Activated CD4-positive, alpha-beta T cell treated with anti-CD3 and anti-CD28 coated beads, Interleukin-2, amount 50 U/mL, for 4 hours (primary cell): ENCODE measurements at regions not wholly inside any gene's neighbourhood (a gene's known extent, or its start where the extent isn't known, plus 50 kb on each side); places are given as distances from the start of the nearest gene placed in this dataset.
"Not testable (repeated sequence)": the region's sequence is repeated elsewhere in the genome, so short reads cannot be mapped to it uniquely, and the experiment has no call there.

Experiments
- DNase-seq, 2 experiments: peaks; one replicate each; pipeline ENCODE4 v3.0.0-alpha.2; 2020

DNA sequence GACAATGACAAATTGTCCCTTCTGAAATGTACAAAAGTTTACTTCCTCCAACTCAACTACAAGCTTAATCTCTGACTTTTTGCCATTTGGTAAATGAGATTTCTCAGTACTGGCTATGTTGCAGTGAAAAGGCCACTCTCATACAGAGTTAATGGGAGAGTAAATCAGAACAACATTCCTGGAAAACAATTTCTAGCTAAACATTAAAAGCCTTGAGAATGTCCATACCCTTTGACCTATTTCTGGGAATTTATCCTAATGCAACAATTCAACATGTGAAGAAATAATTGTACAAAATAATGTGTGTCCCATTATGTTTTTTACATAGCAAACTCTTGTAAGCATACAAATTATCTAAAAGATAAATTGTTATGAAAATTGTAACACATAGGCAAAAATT, 56.3 kb upstream of the SPEF2 start:
- DNase-seq: no peak

GRCh38 chr5:35557748-35558147, 59.9 kb upstream of the SPEF2 start:
- no peak for DNase-seq

GRCh38 chr5:35557199-35557598, 60.5 kb upstream of the SPEF2 start:
- no peak for DNase-seq

DNA sequence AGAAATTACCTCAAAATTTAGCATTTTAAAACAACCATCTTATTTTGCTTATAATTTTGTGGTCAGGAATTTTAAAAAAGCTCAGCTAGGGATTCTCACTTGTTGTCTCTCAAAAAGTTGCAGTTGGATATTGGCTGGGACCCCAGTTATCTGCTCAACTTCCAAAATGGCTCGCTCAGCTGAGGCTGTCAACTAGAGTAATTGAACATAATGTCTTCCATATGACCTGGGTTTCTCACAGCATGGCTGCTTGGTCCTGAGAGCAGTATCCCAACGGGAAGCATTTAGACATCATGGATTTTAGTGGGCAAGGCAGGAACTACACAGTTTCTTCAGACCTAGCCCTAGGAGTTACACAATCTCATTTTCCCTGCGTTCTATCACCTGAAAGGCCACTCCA, 63.6 kb upstream of the SPEF2 start:
- no peak for DNase-seq

GRCh38 chr5:35545190-35545589, 72.5 kb upstream of the SPEF2 start:
- no peak for DNase-seq

DNA sequence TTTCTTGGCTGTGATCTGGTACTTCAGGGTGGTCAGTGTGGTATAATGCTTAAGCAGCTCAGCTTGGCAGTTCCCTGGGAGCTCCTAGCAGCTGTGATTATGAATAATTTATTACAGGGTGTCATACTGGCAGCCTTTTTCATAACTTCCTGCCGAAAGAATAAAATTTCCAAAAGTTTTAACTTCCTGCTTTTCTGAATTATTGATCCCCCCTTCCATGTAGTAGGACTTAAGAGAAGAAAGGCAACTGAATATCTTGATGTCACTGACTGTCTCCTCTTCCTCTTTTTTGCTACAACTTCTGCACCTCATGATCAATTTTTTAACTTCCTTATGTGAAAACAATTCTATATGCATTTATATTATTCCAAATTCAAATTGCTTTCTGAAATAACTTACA, 74.3 kb upstream of the SPEF2 start:
- DNase-seq: no peak

- DNase-seq: no peak
These were observed 77.7 kb upstream of the SPEF2 start for GRCh38 chr5:35540002-35540401.

GRCh38 chr5:35538198-35538931, 79.3 kb upstream of the SPEF2 start:
- DNase-seq: no peak

- DNase-seq: no peak
These were observed 84.5 kb upstream of the SPEF2 start for GRCh38 chr5:35533156-35533555.

DNA sequence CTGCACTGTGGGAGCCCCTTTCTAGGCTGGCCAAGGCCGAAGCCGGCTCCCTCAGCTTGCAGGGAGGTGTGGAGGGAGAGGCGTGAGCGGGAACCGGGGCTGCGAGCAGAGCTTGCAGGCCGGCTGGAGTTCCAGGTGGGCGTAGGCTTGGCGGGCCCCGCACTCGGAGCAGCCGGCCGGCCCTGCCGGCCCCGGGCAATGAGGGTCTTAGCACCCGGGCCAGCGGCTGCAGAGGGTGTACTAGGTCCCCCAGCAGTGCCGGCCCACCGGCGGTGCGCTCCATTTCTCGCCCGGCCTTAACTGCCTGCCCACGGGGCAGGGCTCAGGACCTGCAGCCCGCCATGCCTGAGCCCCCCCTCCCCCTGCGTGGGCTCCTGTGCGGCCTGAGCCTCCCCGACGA, 86.1 kb upstream of the SPEF2 start:
- DNase-seq: not testable (repeated sequence)

DNA sequence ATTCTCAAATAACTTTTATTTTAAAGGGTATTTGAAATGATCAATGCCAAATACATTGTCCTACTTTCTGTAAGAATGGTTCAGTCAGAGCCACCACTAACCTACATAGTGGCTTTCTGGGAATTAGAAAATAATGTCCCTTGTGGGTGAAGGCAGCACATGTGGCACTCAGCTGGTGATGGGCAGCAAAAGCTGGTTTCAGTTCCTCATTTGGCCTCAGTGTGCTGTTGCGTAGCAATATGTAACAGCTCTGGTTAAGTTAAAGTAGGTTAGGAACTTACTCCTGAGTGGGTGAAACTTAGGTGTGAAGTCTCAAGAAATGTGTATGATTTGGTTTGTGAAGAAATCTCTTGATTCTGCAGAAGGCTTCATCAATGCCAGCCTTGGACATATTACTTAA, 99.6 kb upstream of the SPEF2 start:
- DNase-seq: no peak

- no peak for DNase-seq
These were observed 101.4 kb upstream of the SPEF2 start for GRCh38 chr5:35516271-35516670.

GRCh38 chr5:35513612-35514011, 104.1 kb upstream of the SPEF2 start:
- DNase-seq: no peak

GRCh38 chr5:35502206-35502605, 115.5 kb upstream of the SPEF2 start:
- DNase-seq: no peak

DNA sequence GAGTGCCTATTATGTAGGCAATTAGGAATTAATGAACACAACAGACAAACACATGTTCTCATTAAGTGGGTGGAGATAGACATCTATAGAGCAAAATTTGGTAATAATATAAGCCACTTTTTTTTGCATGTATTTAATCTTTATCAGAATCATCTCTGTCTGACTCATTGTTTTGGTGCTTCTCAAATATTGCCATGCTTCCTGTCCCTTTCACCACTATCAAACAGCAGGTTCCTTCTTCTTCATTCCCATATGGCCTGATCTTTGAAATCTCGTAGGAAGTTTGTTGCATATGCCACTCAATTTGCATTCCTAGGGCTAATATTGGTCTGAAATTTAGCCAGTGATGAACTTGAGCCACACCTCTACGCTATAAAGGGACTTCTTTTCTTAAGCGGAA, 128.9 kb upstream of the SPEF2 start:
- no peak for DNase-seq

- DNase-seq: no peak
These were observed 129.6 kb upstream of the SPEF2 start for GRCh38 chr5:35488055-35488454.

GRCh38 chr5:35487233-35488025, 130.2 kb upstream of the SPEF2 start:
- no peak for DNase-seq

GRCh38 chr5:35485487-35485886, 132.2 kb upstream of the SPEF2 start:
- no peak for DNase-seq

GRCh38 chr5:35484241-35484640, 133.4 kb upstream of the SPEF2 start:
- DNase-seq: no peak

DNA sequence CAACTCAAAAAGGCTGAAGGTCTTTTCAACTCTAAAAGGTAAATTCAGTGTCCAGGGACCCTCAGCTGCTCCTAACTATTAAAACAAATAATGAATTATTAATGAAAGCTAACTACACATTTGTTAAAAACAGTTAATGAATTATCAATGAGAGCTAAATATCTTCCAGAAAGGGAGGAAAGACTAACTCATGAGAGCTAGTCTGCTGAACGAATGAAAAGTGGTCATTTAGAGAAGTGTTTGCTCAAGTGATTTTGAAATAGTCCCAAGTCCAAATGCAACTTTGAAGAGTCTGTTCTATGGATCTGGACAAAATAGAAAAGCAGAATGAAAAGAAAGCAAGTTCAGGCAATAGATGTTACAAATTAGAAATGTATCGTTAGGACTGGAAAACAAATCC, 133.9 kb upstream of the SPEF2 start:
- no peak for DNase-seq

DNA sequence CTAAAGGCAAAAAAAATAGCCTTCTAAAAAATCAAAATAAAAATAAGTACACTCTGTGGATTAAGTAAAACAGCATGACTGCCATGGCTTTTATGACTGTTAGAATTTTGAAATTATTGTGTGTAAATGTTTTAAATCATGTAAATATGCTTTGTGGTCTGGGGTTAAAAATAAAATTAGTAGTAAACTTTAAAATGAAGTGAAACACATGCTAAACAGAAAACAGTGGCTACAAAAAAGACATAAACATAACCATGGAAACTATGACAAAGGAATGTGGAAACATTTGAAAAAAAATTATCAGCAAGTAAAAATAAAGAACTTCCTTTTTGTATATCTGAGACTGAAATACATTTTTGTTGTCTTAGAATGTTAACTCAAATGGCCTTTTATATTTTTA, 134.5 kb upstream of the SPEF2 start:
- no peak for DNase-seq

- DNase-seq: no peak
These were observed 135.4 kb upstream of the SPEF2 start for GRCh38 chr5:35482167-35482755.

DNA sequence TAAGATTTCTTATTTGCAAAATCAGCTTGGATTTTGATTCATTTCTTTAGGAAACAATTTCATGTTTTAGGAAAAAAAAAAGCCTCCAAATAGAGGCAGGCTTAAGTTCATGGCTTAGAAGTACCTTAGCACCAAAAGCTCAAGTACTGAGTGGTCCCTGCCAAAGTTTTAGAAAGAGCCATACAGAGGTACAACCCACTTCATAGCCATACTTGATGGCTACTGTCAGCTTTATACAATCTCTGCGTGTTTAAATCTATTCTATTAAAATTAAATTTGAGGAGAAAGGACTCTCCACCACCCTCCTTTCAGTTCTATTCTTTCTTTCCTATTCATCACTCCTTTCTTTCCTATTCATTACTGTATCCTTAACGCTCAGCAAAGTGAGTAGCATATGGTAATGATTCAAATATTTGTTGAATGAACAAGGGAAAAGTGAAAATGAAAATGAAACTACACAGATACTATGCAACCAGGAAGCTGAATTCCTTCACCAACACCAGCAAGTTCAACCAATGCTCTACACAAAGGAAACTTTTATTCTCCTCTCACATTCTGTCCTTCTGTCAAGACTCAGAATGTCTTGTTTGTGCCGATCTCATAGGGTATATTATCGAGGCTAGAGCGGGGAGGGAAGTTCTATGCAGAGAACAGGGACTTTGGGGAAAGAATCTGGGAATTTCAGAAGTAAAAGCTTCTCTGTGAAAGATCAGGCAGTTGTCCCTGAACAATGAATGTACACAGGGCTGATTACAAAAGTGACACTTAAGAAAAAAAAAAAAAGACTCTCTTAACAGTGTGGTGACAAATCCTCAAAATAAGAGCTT, 138.6 kb upstream of the SPEF2 start:
- no peak for DNase-seq
